22Rv1 (cell line): ENCODE measurements at regions not wholly inside any gene's neighbourhood (a gene's known extent, or its start where the extent isn't known, plus 50 kb on each side); places are given as distances from the start of the nearest gene placed in this dataset.
"Not testable (repeated sequence)": the region's sequence is repeated elsewhere in the genome, so short reads cannot be mapped to it uniquely, and the experiment has no call there.

Source experiments
- H3K27ac ChIP-seq: fragments of 450-650 bp; 2 replicates; pipeline ENCODE4 v1.5.1; 2017
- ZFX ChIP-seq: fragments of 450-650 bp; IDR thresholded peaks from 2 replicates; pipeline ENCODE4 v1.6.1; 2017; ENCODE audit warnings: antibody characterized with exemption, borderline replicate concordance
- TF ChIP-seq, protein P1 (sequence below): fragments of 450-650 bp; IDR thresholded peaks from 2 replicates; pipeline ENCODE4 v1.5.1; 2017; ENCODE audit warnings: mild to moderate bottlenecking

GRCh38 chr5:112036206-112036605 lies 279.2 kb upstream of the NREP start:
- TF ChIP-seq, protein P1, sequence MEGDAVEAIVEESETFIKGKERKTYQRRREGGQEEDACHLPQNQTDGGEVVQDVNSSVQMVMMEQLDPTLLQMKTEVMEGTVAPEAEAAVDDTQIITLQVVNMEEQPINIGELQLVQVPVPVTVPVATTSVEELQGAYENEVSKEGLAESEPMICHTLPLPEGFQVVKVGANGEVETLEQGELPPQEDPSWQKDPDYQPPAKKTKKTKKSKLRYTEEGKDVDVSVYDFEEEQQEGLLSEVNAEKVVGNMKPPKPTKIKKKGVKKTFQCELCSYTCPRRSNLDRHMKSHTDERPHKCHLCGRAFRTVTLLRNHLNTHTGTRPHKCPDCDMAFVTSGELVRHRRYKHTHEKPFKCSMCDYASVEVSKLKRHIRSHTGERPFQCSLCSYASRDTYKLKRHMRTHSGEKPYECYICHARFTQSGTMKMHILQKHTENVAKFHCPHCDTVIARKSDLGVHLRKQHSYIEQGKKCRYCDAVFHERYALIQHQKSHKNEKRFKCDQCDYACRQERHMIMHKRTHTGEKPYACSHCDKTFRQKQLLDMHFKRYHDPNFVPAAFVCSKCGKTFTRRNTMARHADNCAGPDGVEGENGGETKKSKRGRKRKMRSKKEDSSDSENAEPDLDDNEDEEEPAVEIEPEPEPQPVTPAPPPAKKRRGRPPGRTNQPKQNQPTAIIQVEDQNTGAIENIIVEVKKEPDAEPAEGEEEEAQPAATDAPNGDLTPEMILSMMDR, result no peak
- no peak for TF ChIP-seq ZFX
- H3K27ac ChIP-seq, result no peak overlapping the region

GRCh38 chr5:112034421-112034979 lies 277.5 kb upstream of the NREP start:
- TF ChIP-seq, protein P1, result no peak
- no peak for TF ChIP-seq ZFX
- no peak overlapping the region for H3K27ac ChIP-seq

DNA sequence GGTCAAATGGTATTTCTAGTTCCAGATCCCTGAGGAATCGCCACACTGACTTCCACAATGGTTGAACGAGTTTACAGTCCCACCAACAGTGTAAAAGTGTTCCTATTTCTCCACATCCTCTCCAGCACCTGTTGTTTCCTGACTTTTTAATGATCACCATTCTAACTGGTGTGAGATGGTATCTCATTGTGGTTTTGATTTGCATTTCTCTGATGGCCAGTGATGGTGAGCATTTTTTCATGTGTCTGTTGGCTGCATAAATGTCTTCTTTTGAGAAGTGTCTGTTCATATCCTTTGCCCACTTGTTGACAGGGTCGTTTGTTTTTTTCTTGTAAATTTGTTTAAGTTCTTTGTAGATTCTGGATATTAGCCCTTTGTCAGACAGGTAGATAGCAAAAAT lies 269.9 kb upstream of the NREP start:
- H3K27ac ChIP-seq, result not testable (repeated sequence)

- TF ChIP-seq ZFX, result no peak
- TF ChIP-seq, protein P1, result no peak
- no peak overlapping the region for H3K27ac ChIP-seq
These were observed 268.8 kb upstream of the NREP start for GRCh38 chr5:112025757-112026156.

GRCh38 chr5:112024769-112025168 lies 267.8 kb upstream of the NREP start:
- no peak overlapping the region for H3K27ac ChIP-seq
- TF ChIP-seq, protein P1, result no peak
- no peak for TF ChIP-seq ZFX

DNA sequence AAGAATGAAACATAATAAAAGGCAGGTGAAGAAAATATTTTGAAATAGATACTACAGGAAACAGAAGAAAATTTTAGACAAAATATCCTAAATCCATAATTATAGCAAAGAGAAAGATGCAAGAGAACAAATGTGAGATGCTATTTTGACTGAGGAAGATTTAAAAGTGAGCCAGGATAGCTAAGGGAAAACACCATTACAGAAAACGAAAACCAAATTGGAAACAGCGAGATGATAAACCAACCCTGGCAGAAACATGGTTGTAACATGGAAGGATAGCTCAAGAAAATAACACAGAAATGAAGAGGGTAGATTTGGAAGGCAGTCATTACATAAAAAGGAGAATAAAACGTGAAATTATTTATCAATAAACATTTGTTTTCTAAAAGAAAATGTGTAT lies 267.2 kb upstream of the NREP start:
- no peak for TF ChIP-seq ZFX
- TF ChIP-seq, protein P1, result no peak
- H3K27ac ChIP-seq, result no peak overlapping the region

DNA sequence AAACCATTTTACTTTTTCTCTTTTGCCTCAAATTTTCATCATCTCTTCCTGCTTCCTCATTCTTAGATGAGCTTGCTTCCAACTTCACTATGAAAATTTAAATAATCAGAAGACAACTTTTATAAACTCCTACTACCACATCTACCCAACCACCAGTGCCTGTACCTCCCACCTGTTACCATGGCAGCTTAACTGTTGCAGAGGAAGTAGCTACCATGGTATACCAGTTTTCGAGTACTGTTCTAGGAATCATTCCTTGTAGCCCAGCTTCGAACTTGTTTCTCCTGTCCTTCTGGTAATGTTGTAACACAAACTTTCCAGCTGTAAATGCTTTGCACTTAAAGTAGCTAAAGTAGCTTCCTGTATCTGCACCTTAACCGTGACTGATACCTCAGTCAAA lies 266.8 kb upstream of the NREP start:
- no peak for TF ChIP-seq ZFX
- TF ChIP-seq, protein P1, result no peak
- no peak overlapping the region for H3K27ac ChIP-seq

- H3K27ac ChIP-seq, result no peak overlapping the region
- no peak for TF ChIP-seq ZFX
- TF ChIP-seq, protein P1, result no peak
These were observed 261.9 kb upstream of the NREP start for GRCh38 chr5:112018846-112019245.
